ENCODE measurements at regions not wholly inside any gene's neighbourhood (a gene's known extent, or its start where the extent isn't known, plus 50 kb on each side); places are given as distances from the start of the nearest gene placed in this dataset.

- Histone ChIP-seq H2AFZ (ENCODE audit: low read length) (no peak overlapping the region), H4K20me1 (ENCODE audit: insufficient read depth, low read length) (no peaks in the 10 kb centered on the region), H3K36me3 (ENCODE audit: insufficient read depth, low read length) (no peaks in the 10 kb centered on the region), H3K27me3 (ENCODE audit: insufficient read depth, low read length) (no peaks in the 10 kb centered on the region), H3K27ac (ENCODE audit: low read depth, low read length) (no peak overlapping the region), H3K4me3 (ENCODE audit: insufficient read depth, low read length) (no peak overlapping the region), H3K79me2 (ENCODE audit: insufficient read depth, low read length) (no peaks in the 10 kb centered on the region), H3K4me2 (ENCODE audit: insufficient read depth, low read length) (no peak overlapping the region), H3K4me1 (ENCODE audit: insufficient read depth, low read length) (no peaks in the 10 kb centered on the region), H3K9me3 (ENCODE audit: low read depth, low read length) (no peaks in the 10 kb centered on the region)
- TF ChIP-seq CTCF (IDR thresholded peaks at IDR 0.05; ENCODE audit: extremely low read depth, low read depth, low read length) = no peak
- no peak for DNase-seq (ENCODE audit: insufficient read length, low spot score, missing footprints)
Measured at GRCh38 chr3:22262386-22262785, 511.4 kb upstream of the ZNF385D start.

GRCh38 chr3:22263042-22263441 is 512.0 kb upstream of the ZNF385D start:
- H3K9me3 ChIP-seq (ENCODE audit: low read depth, low read length) = no peaks in the 10 kb centered on the region
- no peak overlapping the region for H3K27ac ChIP-seq (ENCODE audit: low read depth, low read length)
- no peaks in the 10 kb centered on the region for H3K36me3 ChIP-seq (ENCODE audit: insufficient read depth, low read length)
- H3K4me2 ChIP-seq (ENCODE audit: insufficient read depth, low read length) = no peak overlapping the region
- DNase-seq (ENCODE audit: insufficient read length, low spot score, missing footprints) = no peak
- no peak for TF ChIP-seq CTCF (IDR thresholded peaks at IDR 0.05; ENCODE audit: extremely low read depth, low read depth, low read length)
- H3K4me1 ChIP-seq (ENCODE audit: insufficient read depth, low read length) = no peaks in the 10 kb centered on the region
- H2AFZ ChIP-seq (ENCODE audit: low read length) = no peak overlapping the region
- H4K20me1 ChIP-seq (ENCODE audit: insufficient read depth, low read length) = no peaks in the 10 kb centered on the region
- H3K4me3 ChIP-seq (ENCODE audit: insufficient read depth, low read length) = no peak overlapping the region
- H3K79me2 ChIP-seq (ENCODE audit: insufficient read depth, low read length) = no peaks in the 10 kb centered on the region
- H3K27me3 ChIP-seq (ENCODE audit: insufficient read depth, low read length) = no peaks in the 10 kb centered on the region

- no peak for TF ChIP-seq CTCF (IDR thresholded peaks at IDR 0.05; ENCODE audit: extremely low read depth, low read depth, low read length)
Measured at GRCh38 chr3:22265403-22265802, 514.4 kb upstream of the ZNF385D start.

GRCh38 chr3:22269831-22270230 is 518.8 kb upstream of the ZNF385D start:
- H2AFZ ChIP-seq (ENCODE audit: low read length) = no peak overlapping the region
- no peaks in the 10 kb centered on the region for H3K79me2 ChIP-seq (ENCODE audit: insufficient read depth, low read length)
- H3K27me3 ChIP-seq (ENCODE audit: insufficient read depth, low read length) = no peaks in the 10 kb centered on the region
- no peak overlapping the region for H3K4me3 ChIP-seq (ENCODE audit: insufficient read depth, low read length)
- no peak for TF ChIP-seq CTCF (IDR thresholded peaks at IDR 0.05; ENCODE audit: extremely low read depth, low read depth, low read length)
- H3K4me2 ChIP-seq (ENCODE audit: insufficient read depth, low read length) = no peak overlapping the region
- no peaks in the 10 kb centered on the region for H3K4me1 ChIP-seq (ENCODE audit: insufficient read depth, low read length)
- H4K20me1 ChIP-seq (ENCODE audit: insufficient read depth, low read length) = no peaks in the 10 kb centered on the region
- no peaks in the 10 kb centered on the region for H3K9me3 ChIP-seq (ENCODE audit: low read depth, low read length)
- H3K27ac ChIP-seq (ENCODE audit: low read depth, low read length) = no peak overlapping the region
- DNase-seq (ENCODE audit: insufficient read length, low spot score, missing footprints) = no peak
- no peaks in the 10 kb centered on the region for H3K36me3 ChIP-seq (ENCODE audit: insufficient read depth, low read length)

More at GRCh38 chr3:22265403-22265802, 514.4 kb upstream of the ZNF385D start:
- no peaks in the 10 kb centered on the region for H3K27me3 ChIP-seq (ENCODE audit: insufficient read depth, low read length)
- no peaks in the 10 kb centered on the region for H3K4me1 ChIP-seq (ENCODE audit: insufficient read depth, low read length)
- H3K27ac ChIP-seq (ENCODE audit: low read depth, low read length) = no peak overlapping the region
- H3K9me3 ChIP-seq (ENCODE audit: low read depth, low read length) = no peaks in the 10 kb centered on the region
- no peaks in the 10 kb centered on the region for H3K79me2 ChIP-seq (ENCODE audit: insufficient read depth, low read length)
- H3K4me3 ChIP-seq (ENCODE audit: insufficient read depth, low read length) = no peak overlapping the region
- no peak overlapping the region for H3K4me2 ChIP-seq (ENCODE audit: insufficient read depth, low read length)
- H3K36me3 ChIP-seq (ENCODE audit: insufficient read depth, low read length) = no peaks in the 10 kb centered on the region
- DNase-seq (ENCODE audit: insufficient read length, low spot score, missing footprints) = no peak
- H2AFZ ChIP-seq (ENCODE audit: low read length) = no peak overlapping the region
- H4K20me1 ChIP-seq (ENCODE audit: insufficient read depth, low read length) = no peaks in the 10 kb centered on the region
